ENCODE measurements at regions not wholly inside any gene's neighbourhood (a gene's known extent, or its start where the extent isn't known, plus 50 kb on each side); places are given as distances from the start of the nearest gene placed in this dataset.

GRCh38 chr3:153866901-153867300 is 254.3 kb upstream of the ARHGEF26 start:
- TF ChIP-seq POLR2A (IDR thresholded peaks at IDR 0.05) (no peak), CTCF (IDR thresholded peaks at IDR 0.05) (no peak), POLR2AphosphoS5 (IDR thresholded peaks at IDR 0.05) (no peak)

All from breast epithelium (tissue), 3 donors.